ENCODE measurements at regions not wholly inside any gene's neighbourhood (a gene's known extent, or its start where the extent isn't known, plus 50 kb on each side); places are given as distances from the start of the nearest gene placed in this dataset.

GRCh38 chr15:70385052-70385451 lies 287.3 kb upstream of the TLE3 start:
- H3K36me3 ChIP-seq (replicated peaks in 1 of 2) = no peaks in the 10 kb centered on the region
- WGBS, 4 donors = 69 to 76% (median 72%) methylated on average over 5 to 6 of the region's 6 CpGs
- DNase-seq = peak in 1 of 7 donors; percentile 35

GRCh38 chr15:70383856-70384255 lies 286.1 kb upstream of the TLE3 start:
- H3K4me1 ChIP-seq (replicated peaks in 1 of 2) = no peaks in the 10 kb centered on the region
- no peaks in the 10 kb centered on the region for H3K36me3 ChIP-seq (replicated peaks in 1 of 2)
- H3K4me3 ChIP-seq = no peak overlapping the region
- peak in 1 of 7 donors; percentile 23 for DNase-seq
- 76 to 98% (median 90%) methylated on average over 5 to 8 of the region's 8 CpGs for WGBS, 4 donors
- H3K9me3 ChIP-seq (replicated peaks in 1 of 3) = no peaks in the 10 kb centered on the region
- TF ChIP-seq, protein P1, sequence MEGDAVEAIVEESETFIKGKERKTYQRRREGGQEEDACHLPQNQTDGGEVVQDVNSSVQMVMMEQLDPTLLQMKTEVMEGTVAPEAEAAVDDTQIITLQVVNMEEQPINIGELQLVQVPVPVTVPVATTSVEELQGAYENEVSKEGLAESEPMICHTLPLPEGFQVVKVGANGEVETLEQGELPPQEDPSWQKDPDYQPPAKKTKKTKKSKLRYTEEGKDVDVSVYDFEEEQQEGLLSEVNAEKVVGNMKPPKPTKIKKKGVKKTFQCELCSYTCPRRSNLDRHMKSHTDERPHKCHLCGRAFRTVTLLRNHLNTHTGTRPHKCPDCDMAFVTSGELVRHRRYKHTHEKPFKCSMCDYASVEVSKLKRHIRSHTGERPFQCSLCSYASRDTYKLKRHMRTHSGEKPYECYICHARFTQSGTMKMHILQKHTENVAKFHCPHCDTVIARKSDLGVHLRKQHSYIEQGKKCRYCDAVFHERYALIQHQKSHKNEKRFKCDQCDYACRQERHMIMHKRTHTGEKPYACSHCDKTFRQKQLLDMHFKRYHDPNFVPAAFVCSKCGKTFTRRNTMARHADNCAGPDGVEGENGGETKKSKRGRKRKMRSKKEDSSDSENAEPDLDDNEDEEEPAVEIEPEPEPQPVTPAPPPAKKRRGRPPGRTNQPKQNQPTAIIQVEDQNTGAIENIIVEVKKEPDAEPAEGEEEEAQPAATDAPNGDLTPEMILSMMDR (IDR thresholded peaks at IDR 0.05) = no peak
- no peak for TF ChIP-seq POLR2A (IDR thresholded peaks at IDR 0.05)
- no peaks in the 10 kb centered on the region for H3K27me3 ChIP-seq
- intact Hi-C loops (cut with DNase I) = no loop called here
- no peak overlapping the region for H3K27ac ChIP-seq

More at GRCh38 chr15:70385052-70385451, 287.3 kb upstream of the TLE3 start:
- Histone ChIP-seq H3K4me3 (no peak overlapping the region), H3K9me3 (replicated peaks in 1 of 3) (no peaks in the 10 kb centered on the region), H3K27me3 (no peaks in the 10 kb centered on the region), H3K4me1 (replicated peaks in 1 of 2) (no peaks in the 10 kb centered on the region), H3K27ac (no peak overlapping the region)
- TF ChIP-seq, protein P1 (IDR thresholded peaks at IDR 0.05) = no peak
- no peak for TF ChIP-seq POLR2A (IDR thresholded peaks at IDR 0.05)
- intact Hi-C loops (cut with DNase I) = no loop called here

- TF ChIP-seq, protein P1 (IDR thresholded peaks at IDR 0.05) = no peak
- no peak for TF ChIP-seq POLR2A (IDR thresholded peaks at IDR 0.05)
- WGBS, 4 donors = 87 to 92% (median 91%) methylated on average over 14 of the region's 14 CpGs
These were observed 285.2 kb upstream of the TLE3 start for GRCh38 chr15:70382762-70383458.

DNA sequence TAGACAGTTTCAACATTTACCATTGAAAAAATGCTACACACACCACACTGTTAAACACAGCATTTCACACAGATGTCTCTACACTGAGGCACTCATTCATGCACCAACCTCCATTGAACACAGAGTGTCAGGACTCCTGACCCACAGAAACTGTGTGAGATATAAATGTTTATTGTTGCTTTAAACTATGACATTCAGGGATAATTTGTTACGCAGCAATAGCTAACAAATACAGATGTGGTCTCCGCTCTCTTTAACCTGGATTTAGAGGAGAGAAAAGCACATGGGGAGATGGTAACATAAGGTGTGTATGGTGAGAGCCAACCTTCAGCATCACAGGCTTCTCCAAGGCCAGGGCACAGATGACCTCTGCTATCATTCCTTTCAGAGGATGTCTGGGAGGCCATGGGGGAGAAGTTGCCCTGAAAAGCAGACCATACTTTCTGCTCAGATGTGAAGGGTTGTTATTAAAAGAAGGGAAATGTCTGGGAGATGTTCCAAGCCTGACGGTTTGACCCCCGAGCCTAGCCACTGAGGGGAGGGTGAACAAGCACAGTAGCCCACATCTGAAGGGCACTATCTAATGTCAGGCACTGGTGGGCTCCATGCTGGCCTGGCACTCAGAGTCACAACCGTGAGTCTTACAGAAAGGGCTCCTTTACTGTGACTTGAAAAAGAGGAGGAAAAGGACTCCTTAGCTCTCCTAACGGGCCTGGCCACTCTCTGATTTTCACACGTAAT lies 284.5 kb upstream of the TLE3 start:
- Histone ChIP-seq H3K27me3 (no peaks in the 10 kb centered on the region), H3K27ac (no peak overlapping the region), H3K36me3 (replicated peaks in 1 of 2) (no peaks in the 10 kb centered on the region), H3K4me3 (no peak overlapping the region), H3K9me3 (replicated peaks in 1 of 3) (no peaks in the 10 kb centered on the region), H3K4me1 (replicated peaks in 1 of 2) (peaks cover 3% of the 10 kb centered on the region in 2 donors)
- WGBS, 4 donors = 66 to 93% (median 84%) methylated on average over 7 of the region's 7 CpGs
- peak in 1 of 7 donors; percentile 35 for DNase-seq
- intact Hi-C loops (cut with DNase I) = no loop called here
- TF ChIP-seq, protein P1 (IDR thresholded peaks at IDR 0.05) = no peak
- TF ChIP-seq POLR2A (IDR thresholded peaks at IDR 0.05) = no peak

More at GRCh38 chr15:70382762-70383458, 285.2 kb upstream of the TLE3 start:
- H3K4me3 ChIP-seq = no peak overlapping the region
- H3K27me3 ChIP-seq = no peaks in the 10 kb centered on the region
- H3K36me3 ChIP-seq (replicated peaks in 1 of 2) = no peaks in the 10 kb centered on the region
- H3K9me3 ChIP-seq (replicated peaks in 1 of 3) = no peaks in the 10 kb centered on the region
- peak in 1 of 7 donors; percentile 39 for DNase-seq
- H3K4me1 ChIP-seq (replicated peaks in 1 of 2) = no peaks in the 10 kb centered on the region
- no peak overlapping the region for H3K27ac ChIP-seq
- intact Hi-C loops (cut with DNase I) = no loop called here
